HepG2 (cell line): ENCODE measurements at regions not wholly inside any gene's neighbourhood (a gene's known extent, or its start where the extent isn't known, plus 50 kb on each side); places are given as distances from the start of the nearest gene placed in this dataset.

Source experiments
- DNMT3B ChIP-seq: conservative IDR thresholded peaks from 2 replicates; pipeline ENCODE4 v1.6.1; 2016; ENCODE audit warnings: missing biosample characterization, control low read depth
- DRAP1 ChIP-seq: IDR thresholded peaks from 2 replicates; pipeline ENCODE4 v1.6.1; 2016; ENCODE audit warnings: missing genetic modification reagents, missing compliant biosample characterization
- HMGXB4 ChIP-seq, 2 experiments: sonication (generic) in 1 of 2; formaldehyde crosslinking in 1 of 2; IDR thresholded peaks; 2 replicates each; pipeline versions ENCODE4 v1.4.0 to v1.6.1; 2018 to 2020; ENCODE audit warnings: missing genetic modification reagents in 2 of 2, borderline replicate concordance in 1 of 2, low read depth in 1 of 2, mild to moderate bottlenecking in 1 of 2, missing biosample characterization in 1 of 2
- HNRNPLL ChIP-seq: fragments of 200-400 bp; formaldehyde crosslinking; IDR thresholded peaks from 2 replicates; pipeline ENCODE4 v1.6.1; 2017; ENCODE audit warnings: mild to moderate bottlenecking, low read depth, low read length; ENCODE audit not compliant: poor library complexity, severe bottlenecking
- ISL2 ChIP-seq: sonication (generic); formaldehyde crosslinking; IDR thresholded peaks from 2 replicates; pipeline ENCODE4 v1.5.0; 2020; ENCODE audit warnings: missing genetic modification reagents
- NONO ChIP-seq, 2 experiments: fragments of 450-650 bp in 1 of 2; sonication (generic) in 1 of 2; formaldehyde crosslinking in 1 of 2; IDR thresholded peaks in 1 of 2; conservative IDR thresholded peaks in 1 of 2; 2 replicates each; pipeline versions ENCODE4 v1.6.1 to v1.8.0; 2017 to 2022; ENCODE audit warnings: mild to moderate bottlenecking in 1 of 2, missing genetic modification reagents in 1 of 2, moderate library complexity in 1 of 2
- PCBP1 ChIP-seq: fragments of 200-400 bp; formaldehyde crosslinking; IDR thresholded peaks from 2 replicates; pipeline ENCODE4 v1.6.1; 2017; ENCODE audit warnings: mild to moderate bottlenecking, low read depth, low read length, borderline replicate concordance
- POLR2AphosphoS5 ChIP-seq: IDR thresholded peaks from 2 replicates; pipeline ENCODE4 v1.6.1; 2012; ENCODE audit warnings: low read depth, low read length
- TFAP4 ChIP-seq: sonication (generic); IDR thresholded peaks from 2 replicates; pipeline ENCODE4 v1.6.1; 2016; ENCODE audit warnings: low read depth, borderline replicate concordance
- ZFX ChIP-seq: sonication (generic); formaldehyde crosslinking; IDR thresholded peaks from 2 replicates; pipeline ENCODE4 v1.4.0; 2020; ENCODE audit warnings: mild to moderate bottlenecking, low read depth, missing genetic modification reagents, moderate library complexity
- ZMYM4 ChIP-seq: sonication (generic); formaldehyde crosslinking; IDR thresholded peaks from 2 replicates; pipeline ENCODE4 v1.8.1; 2023; ENCODE audit warnings: mild to moderate bottlenecking, missing genetic modification reagents
- ZNF263 ChIP-seq: sonication (generic); formaldehyde crosslinking; IDR thresholded peaks from 2 replicates; pipeline ENCODE4 v1.4.0; 2020; ENCODE audit warnings: missing genetic modification reagents
- ZNF318 ChIP-seq: sonication (generic); formaldehyde crosslinking; IDR thresholded peaks from 2 replicates; pipeline ENCODE4 v1.4.0; 2020; ENCODE audit warnings: mild to moderate bottlenecking, missing genetic modification reagents
- ZNF772 ChIP-seq: sonication (generic); formaldehyde crosslinking; IDR thresholded peaks from 2 replicates; pipeline ENCODE4 v1.5.0; 2020; ENCODE audit warnings: mild to moderate bottlenecking, missing genetic modification reagents
- ZZZ3 ChIP-seq: sonication (generic); formaldehyde crosslinking; IDR thresholded peaks from 2 replicates; pipeline ENCODE4 v1.4.0; 2020; ENCODE audit warnings: missing genetic modification reagents, mild to moderate bottlenecking, borderline replicate concordance

GRCh38 chr4:3384771-3385710 is 56.7 kb upstream of the HGFAC start (continued):
- TF ChIP-seq ZZZ3 (CRISPR knock-in tag): 0 out of 2 replicates have a peak, but pooled peaks have one; percentile 22
- 0 out of 2 replicates have a peak, but pooled peaks have one; percentile 24 for TF ChIP-seq ZNF318 (CRISPR knock-in tag)
- peak; percentile 51; the same call in 1 of the 2 replicates for TF ChIP-seq ISL2
- peak; percentile 17; the same call in 1 of the 2 replicates for TF ChIP-seq ZMYM4 (CRISPR knock-in tag)
- TF ChIP-seq POLR2AphosphoS5: peak; percentile 41
- 0 out of 2 replicates have a peak, but pooled peaks have one; percentile 41 for TF ChIP-seq DNMT3B (CRISPR knock-in tag)
- TF ChIP-seq DRAP1 (CRISPR knock-in tag): no peak
- peak; percentile 21 for TF ChIP-seq HNRNPLL
- TF ChIP-seq ZFX: peak; percentile 30
- peak; percentile 39; the same call in 1 of the 2 replicates for TF ChIP-seq TFAP4
- 0 out of 2 replicates have a peak, but pooled peaks have one; percentile 25 for TF ChIP-seq ZNF263 (CRISPR knock-in tag)
- 0 out of 4 replicates have a peak, but pooled peaks of 1 of the 2 experiments have one; percentile 35 for TF ChIP-seq HMGXB4 (CRISPR knock-in tag; IDR thresholded peaks at IDR 0.05; ENCODE audit: borderline replicate concordance in 1 of 2, low read depth in 1 of 2)
- TF ChIP-seq NONO (IDR thresholded peaks at IDR 0.05): no peak
- peak; percentile 41; the same call in 1 of the 2 replicates for TF ChIP-seq NONO (CRISPR knock-in tag; conservative IDR thresholded peaks at IDR 0.05)
- 0 out of 2 replicates have a peak, but pooled peaks have one; percentile 12 for TF ChIP-seq ZNF772
- TF ChIP-seq PCBP1: 0 out of 2 replicates have a peak, but pooled peaks have one; percentile 68
